HG02970 (cell line): ENCODE measurements at regions not wholly inside any gene's neighbourhood (a gene's known extent, or its start where the extent isn't known, plus 50 kb on each side); places are given as distances from the start of the nearest gene placed in this dataset.
"Not testable (repeated sequence)": the region's sequence is repeated elsewhere in the genome, so short reads cannot be mapped to it uniquely, and the experiment has no call there.

Experiments used
- ATAC-seq: cut with Tn5 transposase; IDR thresholded peaks from one replicate; pipeline ENCODE4 v1.9.1; 2021; ENCODE audit warnings: mild to moderate bottlenecking, moderate library complexity, moderate number of reproducible peaks; ENCODE audit not compliant: unreplicated experiment, low FRiP score

GRCh38 chr12:78269620-78270019 is 438.9 kb downstream of the NAV3 start:
- ATAC-seq, result no peak

- no peak for ATAC-seq
Measured at GRCh38 chr12:78271546-78271945, 440.9 kb downstream of the NAV3 start.

GRCh38 chr12:78275886-78276285 is 445.2 kb downstream of the NAV3 start:
- ATAC-seq, result no peak

GRCh38 chr12:78278706-78279190 is 448.1 kb downstream of the NAV3 start:
- ATAC-seq, result no peak

GRCh38 chr12:78279567-78279966 is 448.9 kb downstream of the NAV3 start:
- no peak for ATAC-seq

- not testable (repeated sequence) for ATAC-seq
Measured at GRCh38 chr12:78281102-78281501, 450.4 kb downstream of the NAV3 start.

- ATAC-seq, result no peak
Measured at GRCh38 chr12:78284417-78284816, 453.7 kb downstream of the NAV3 start.

GRCh38 chr12:78290606-78291345 is 460.1 kb downstream of the NAV3 start:
- ATAC-seq, result no peak

- ATAC-seq, result no peak
Measured at GRCh38 chr12:78293059-78293686, 462.5 kb downstream of the NAV3 start.

- ATAC-seq, result not testable (repeated sequence)
Measured at GRCh38 chr12:78301282-78301681, 470.6 kb downstream of the NAV3 start.

- no peak for ATAC-seq
Measured at GRCh38 chr12:78305808-78306207, 475.1 kb downstream of the NAV3 start.

GRCh38 chr12:78306236-78306635 is 475.5 kb downstream of the NAV3 start:
- no peak for ATAC-seq

GRCh38 chr12:78308701-78309100 is 478.0 kb downstream of the NAV3 start:
- ATAC-seq, result no peak

GRCh38 chr12:78315028-78315427 is 484.3 kb downstream of the NAV3 start:
- no peak for ATAC-seq

- no peak for ATAC-seq
Measured at GRCh38 chr12:78316136-78316535, 485.4 kb downstream of the NAV3 start.

- ATAC-seq, result no peak
Measured at GRCh38 chr12:78316631-78317468, 486.2 kb downstream of the NAV3 start.

GRCh38 chr12:78321696-78322095 is 491.0 kb downstream of the NAV3 start:
- no peak for ATAC-seq

GRCh38 chr12:78323226-78323625 is 492.5 kb downstream of the NAV3 start:
- no peak for ATAC-seq

- ATAC-seq, result no peak
Measured at GRCh38 chr12:78324234-78324633, 493.5 kb downstream of the NAV3 start.

GRCh38 chr12:78328524-78328923 is 497.8 kb downstream of the NAV3 start:
- ATAC-seq, result no peak

GRCh38 chr12:78330131-78330530 is 499.4 kb downstream of the NAV3 start:
- ATAC-seq, result no peak
